HUES64 (cell line): ENCODE measurements at regions not wholly inside any gene's neighbourhood (a gene's known extent, or its start where the extent isn't known, plus 50 kb on each side); places are given as distances from the start of the nearest gene placed in this dataset.

Source experiments
- H3K27ac ChIP-seq: 2 replicates; pipeline ENCODE4 v1.7.0; 2013; ENCODE audit warnings: low read depth, low read length, inconsistent platforms
- H3K27me3 ChIP-seq: 2 replicates; pipeline ENCODE4 v1.6.1; 2013; ENCODE audit warnings: mild to moderate bottlenecking, low read length; ENCODE audit not compliant: insufficient read depth
- H3K36me3 ChIP-seq: 2 replicates; pipeline ENCODE4 v1.6.1; 2013; ENCODE audit warnings: mild to moderate bottlenecking, low read length; ENCODE audit not compliant: insufficient read depth
- H3K4me1 ChIP-seq: 2 replicates; pipeline ENCODE4 v1.6.1; 2013; ENCODE audit warnings: mild to moderate bottlenecking, low read length, moderate library complexity; ENCODE audit not compliant: insufficient read depth
- H3K4me3 ChIP-seq: 2 replicates; pipeline ENCODE4 v1.5.1; 2013; ENCODE audit warnings: mild to moderate bottlenecking, low read length, moderate library complexity
- H3K9ac ChIP-seq: 2 replicates; pipeline ENCODE4 v1.6.1; 2013; ENCODE audit warnings: mild to moderate bottlenecking, low read depth, low read length
- H3K9me3 ChIP-seq: 2 replicates; pipeline ENCODE4 v1.6.1; 2013; ENCODE audit warnings: low read depth, low read length; ENCODE audit not compliant: insufficient read depth
- WGBS: fragments of 150-250, 120-280 bp; methylation state at CpG from one replicate; pipeline ENCODE4 v1.1.7; 2013; ENCODE audit warnings: missing lambda C conversion rate; 5-methylcytosine and 5-hydroxymethylcytosine counted together

- 96% methylated on average over 3 of the region's 3 CpGs for WGBS
- H3K36me3 ChIP-seq, result peaks cover 57% of the 10 kb centered on the region
Observed at GRCh38 chr17:77484111-77484510, 343.3 kb downstream of the SEC14L1 start.

GRCh38 chr17:77485089-77485833 lies 344.5 kb downstream of the SEC14L1 start:
- Histone ChIP-seq H3K9me3 (no peaks in the 10 kb centered on the region), H3K27ac (no peak overlapping the region), H3K9ac (no peak overlapping the region), H3K4me3 (no peak overlapping the region), H3K4me1 (peaks cover 2% of the 10 kb centered on the region), H3K27me3 (no peaks in the 10 kb centered on the region), H3K36me3 (peaks cover 68% of the 10 kb centered on the region)
- WGBS, result 97% methylated on average over 5 of the region's 5 CpGs

More at GRCh38 chr17:77484111-77484510, 343.3 kb downstream of the SEC14L1 start:
- no peaks in the 10 kb centered on the region for H3K27me3 ChIP-seq
- no peak overlapping the region for H3K9ac ChIP-seq
- no peaks in the 10 kb centered on the region for H3K9me3 ChIP-seq
- peaks cover 12% of the 10 kb centered on the region for H3K4me1 ChIP-seq
- no peak overlapping the region for H3K27ac ChIP-seq
- H3K4me3 ChIP-seq, result no peak overlapping the region

- no peak overlapping the region for H3K4me3 ChIP-seq
- no peak overlapping the region for H3K9ac ChIP-seq
- H3K27ac ChIP-seq, result no peak overlapping the region
- 95% methylated on average over 17 of the region's 17 CpGs for WGBS
- no peaks in the 10 kb centered on the region for H3K27me3 ChIP-seq
- H3K9me3 ChIP-seq, result no peaks in the 10 kb centered on the region
- no peaks in the 10 kb centered on the region for H3K4me1 ChIP-seq
- peaks cover 80% of the 10 kb centered on the region for H3K36me3 ChIP-seq
Observed at GRCh38 chr17:77487211-77487629, 346.5 kb downstream of the SEC14L1 start.

- H3K27ac ChIP-seq, result no peak overlapping the region
- H3K9me3 ChIP-seq, result no peaks in the 10 kb centered on the region
- WGBS, result 92% methylated on average over 28 of the region's 28 CpGs
- peaks cover 80% of the 10 kb centered on the region for H3K36me3 ChIP-seq
- H3K27me3 ChIP-seq, result no peaks in the 10 kb centered on the region
- H3K4me3 ChIP-seq, result no peak overlapping the region
- H3K4me1 ChIP-seq, result no peaks in the 10 kb centered on the region
- H3K9ac ChIP-seq, result no peak overlapping the region
Observed at GRCh38 chr17:77487677-77488530, 347.1 kb downstream of the SEC14L1 start.

- Histone ChIP-seq H3K27ac (no peak overlapping the region), H3K9me3 (no peaks in the 10 kb centered on the region), H3K27me3 (no peaks in the 10 kb centered on the region), H3K9ac (no peak overlapping the region), H3K4me1 (no peaks in the 10 kb centered on the region), H3K36me3 (peaks cover 78% of the 10 kb centered on the region), H3K4me3 (no peak overlapping the region)
- 95% methylated on average over 25 of the region's 25 CpGs for WGBS
Observed at GRCh38 chr17:77488531-77489238, 347.9 kb downstream of the SEC14L1 start.

- Histone ChIP-seq H3K9me3 (no peaks in the 10 kb centered on the region), H3K27me3 (no peaks in the 10 kb centered on the region), H3K4me3 (no peak overlapping the region), H3K9ac (no peak overlapping the region), H3K27ac (no peak overlapping the region), H3K36me3 (peaks cover 78% of the 10 kb centered on the region), H3K4me1 (no peaks in the 10 kb centered on the region)
- WGBS, result 94% methylated on average over 19 of the region's 19 CpGs
Observed at GRCh38 chr17:77489239-77489892, 348.6 kb downstream of the SEC14L1 start.

GRCh38 chr17:77489893-77490255 lies 349.1 kb downstream of the SEC14L1 start:
- H3K9ac ChIP-seq, result no peak overlapping the region
- H3K36me3 ChIP-seq, result peaks cover 83% of the 10 kb centered on the region
- WGBS, result 95% methylated on average over 11 of the region's 11 CpGs
- no peak overlapping the region for H3K27ac ChIP-seq
- H3K9me3 ChIP-seq, result no peaks in the 10 kb centered on the region
- no peaks in the 10 kb centered on the region for H3K4me1 ChIP-seq
- H3K27me3 ChIP-seq, result no peaks in the 10 kb centered on the region
- H3K4me3 ChIP-seq, result no peak overlapping the region

GRCh38 chr17:77490361-77491183 lies 349.8 kb downstream of the SEC14L1 start:
- Histone ChIP-seq H3K4me1 (no peaks in the 10 kb centered on the region), H3K4me3 (no peak overlapping the region), H3K9me3 (no peaks in the 10 kb centered on the region), H3K27ac (no peak overlapping the region), H3K27me3 (no peaks in the 10 kb centered on the region), H3K36me3 (peaks cover 85% of the 10 kb centered on the region), H3K9ac (no peak overlapping the region)
- whole genome bisulfite sequencing, result 94% methylated on average over 27 of the region's 27 CpGs

GRCh38 chr17:77491921-77492445 lies 351.2 kb downstream of the SEC14L1 start:
- H3K9ac ChIP-seq, result no peak overlapping the region
- H3K27ac ChIP-seq, result no peak overlapping the region
- H3K27me3 ChIP-seq, result no peaks in the 10 kb centered on the region
- no peak overlapping the region for H3K4me3 ChIP-seq
- H3K4me1 ChIP-seq, result no peaks in the 10 kb centered on the region
- no peaks in the 10 kb centered on the region for H3K9me3 ChIP-seq
- 94% methylated on average over 16 of the region's 16 CpGs for WGBS
- peaks cover 89% of the 10 kb centered on the region for H3K36me3 ChIP-seq
